ENCODE measurements at regions not wholly inside any gene's neighbourhood (a gene's known extent, or its start where the extent isn't known, plus 50 kb on each side); places are given as distances from the start of the nearest gene placed in this dataset.

- TF ChIP-seq POLR2AphosphoS5 (IDR thresholded peaks at IDR 0.05; ENCODE audit: low read depth, low read length) (no peak), CTCF (IDR thresholded peaks at IDR 0.05) (no peak), SIN3A (IDR thresholded peaks at IDR 0.05; ENCODE audit: borderline replicate concordance, insufficient read depth, low read depth, low read length) (no peak), REST (IDR thresholded peaks at IDR 0.05; ENCODE audit: insufficient read depth in 1 of 2, low read depth in 2 of 2, low read length in 1 of 2) (no peak)
Measured at GRCh38 chr9:118957585-118957984, 411.6 kb downstream of the BRINP1 start.

Data from Panc1 (cell line).